ENCODE measurements at regions not wholly inside any gene's neighbourhood (a gene's known extent, or its start where the extent isn't known, plus 50 kb on each side); places are given as distances from the start of the nearest gene placed in this dataset.
"Not testable (repeated sequence)": the region's sequence is repeated elsewhere in the genome, so short reads cannot be mapped to it uniquely, and the experiment has no call there.

GRCh38 chr12:13440844-13441243 lies 244.3 kb downstream of the EMP1 start:
- no peak for DNase-seq (ENCODE audit: low read depth)

GRCh38 chr12:13437541-13437940 lies 241.0 kb downstream of the EMP1 start:
- DNase-seq (ENCODE audit: low read depth), result no peak

GRCh38 chr12:13436696-13437391 lies 240.3 kb downstream of the EMP1 start:
- DNase-seq (ENCODE audit: low read depth), result peak; percentile 45

DNA sequence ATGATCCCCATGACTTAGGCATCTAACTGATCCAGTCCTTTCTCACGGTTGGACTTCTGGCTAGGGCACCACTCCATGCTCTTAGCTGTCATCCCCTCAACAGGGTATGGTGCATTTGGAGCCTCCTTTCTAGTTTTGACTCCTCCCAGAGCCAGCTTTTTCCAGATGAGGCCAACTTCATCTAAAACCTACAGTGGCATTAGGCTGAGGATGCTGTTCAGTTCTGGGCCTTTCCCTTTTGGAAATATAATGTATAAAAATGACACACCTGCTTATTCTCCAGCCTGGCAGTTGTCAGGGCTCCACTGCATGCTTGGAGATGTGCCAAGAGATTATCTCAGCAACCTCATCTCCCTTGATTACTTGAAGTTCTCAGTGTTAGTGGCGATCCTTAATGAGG lies 239.7 kb downstream of the EMP1 start:
- DNase-seq (ENCODE audit: low read depth), result no peak

- peak; percentile 66 for DNase-seq (ENCODE audit: low read depth)
Measured at GRCh38 chr12:13435235-13435933, 238.9 kb downstream of the EMP1 start.

DNA sequence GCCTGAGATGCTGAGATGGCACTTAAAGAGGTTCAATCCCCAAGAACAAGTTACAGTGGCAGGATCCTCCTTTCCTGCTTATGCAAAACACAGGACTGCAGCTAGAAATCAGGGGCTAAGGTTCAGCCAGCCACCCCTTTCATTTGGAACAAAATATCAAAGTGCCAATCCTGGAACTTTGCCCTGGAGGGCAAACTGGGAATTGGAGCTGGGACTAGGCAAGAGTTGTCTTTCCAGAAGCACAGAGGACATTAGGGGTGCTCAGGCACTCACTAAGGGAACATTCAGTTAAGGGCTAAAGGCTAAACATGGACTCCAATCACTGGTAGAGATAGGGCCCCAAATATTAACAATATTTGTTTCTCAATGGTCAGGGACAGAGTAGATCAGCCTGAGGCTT lies 237.2 kb downstream of the EMP1 start:
- DNase-seq (ENCODE audit: low read depth), result no peak

GRCh38 chr12:13431041-13431440 lies 234.5 kb downstream of the EMP1 start:
- no peak for DNase-seq (ENCODE audit: low read depth)

DNA sequence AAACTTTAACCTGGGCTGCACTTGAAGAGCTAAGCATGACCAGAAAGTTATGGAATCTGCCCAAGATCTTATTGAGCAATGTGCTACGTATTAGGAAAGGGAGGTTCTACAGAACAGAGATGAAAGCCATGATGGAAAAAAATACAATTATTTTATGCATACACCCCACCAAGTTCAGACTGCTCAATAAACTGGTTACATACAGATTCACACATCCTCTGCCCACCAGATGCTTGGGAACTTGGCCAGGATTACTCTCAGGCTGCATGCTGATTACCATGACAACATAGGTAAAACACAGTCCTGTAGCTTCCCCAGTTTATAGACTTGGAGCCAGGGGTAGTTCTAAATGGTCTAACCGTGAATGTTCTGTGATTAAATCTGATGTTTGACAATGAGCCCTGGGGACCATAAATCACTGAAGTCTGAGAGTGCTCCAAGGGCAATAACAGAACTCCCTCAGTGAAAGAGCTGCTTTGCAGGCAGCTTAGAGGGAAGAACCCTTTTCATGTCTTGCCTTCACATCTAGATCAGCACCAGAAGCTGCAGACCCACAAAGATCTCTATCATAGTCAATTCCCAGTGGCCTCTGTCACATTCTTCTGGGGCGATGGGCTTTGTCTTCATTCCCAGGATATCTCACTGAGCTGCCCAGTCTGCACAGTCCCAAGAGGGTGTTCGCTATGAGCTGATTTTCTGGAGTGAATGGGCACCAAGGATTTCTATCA lies 232.2 kb downstream of the EMP1 start:
- DNase-seq (ENCODE audit: low read depth), result peak; percentile 26

DNA sequence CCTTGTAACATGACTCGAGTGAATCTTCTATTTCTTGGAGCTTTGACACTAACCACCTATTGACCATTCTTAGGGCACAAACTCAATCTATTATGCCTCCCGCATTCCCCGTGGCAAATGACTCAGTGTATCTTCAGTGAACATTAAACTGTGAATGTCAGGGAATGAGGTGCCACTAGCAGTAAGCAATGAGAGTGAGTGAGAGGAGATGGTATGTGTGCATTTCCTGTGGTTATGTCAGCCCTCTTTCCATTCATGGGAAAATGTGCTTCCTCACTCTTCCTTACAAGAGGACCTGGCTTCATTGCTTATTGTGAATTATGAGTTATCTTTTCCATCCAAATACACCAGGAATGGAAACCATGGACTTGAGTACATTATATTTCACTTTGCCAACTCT lies 229.2 kb downstream of the EMP1 start:
- DNase-seq (ENCODE audit: low read depth), result peak; percentile 96

- no peak for DNase-seq (ENCODE audit: low read depth)
Measured at GRCh38 chr12:13422291-13422690, 225.8 kb downstream of the EMP1 start.

DNA sequence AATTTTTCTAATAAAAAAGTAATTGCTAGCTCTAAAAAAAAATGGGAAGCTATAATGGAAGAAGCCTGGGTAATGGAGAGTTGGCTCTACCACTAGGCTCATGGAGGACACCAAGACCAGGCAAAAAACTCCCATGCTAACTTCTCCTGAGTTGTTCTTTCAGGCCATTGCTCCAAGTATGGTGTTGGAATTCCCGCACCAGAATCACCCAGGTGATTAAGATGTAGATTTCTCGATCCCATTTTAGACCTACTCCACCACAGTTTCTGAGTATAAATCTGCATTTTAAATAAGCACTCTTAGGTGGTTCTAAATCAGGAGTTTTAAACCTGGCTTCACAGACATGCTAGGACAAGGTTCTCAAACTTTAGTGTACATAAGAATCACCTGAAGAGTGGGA lies 221.0 kb downstream of the EMP1 start:
- no peak for DNase-seq (ENCODE audit: low read depth)

GRCh38 chr12:13411287-13411686 lies 214.8 kb downstream of the EMP1 start:
- no peak for DNase-seq (ENCODE audit: low read depth)

- no peak for DNase-seq (ENCODE audit: low read depth)
Measured at GRCh38 chr12:13405961-13406703, 209.6 kb downstream of the EMP1 start.

GRCh38 chr12:13404631-13405473 lies 208.3 kb downstream of the EMP1 start:
- DNase-seq (ENCODE audit: low read depth), result no peak

- DNase-seq (ENCODE audit: low read depth), result no peak
Measured at GRCh38 chr12:13404111-13404628, 207.6 kb downstream of the EMP1 start.

DNA sequence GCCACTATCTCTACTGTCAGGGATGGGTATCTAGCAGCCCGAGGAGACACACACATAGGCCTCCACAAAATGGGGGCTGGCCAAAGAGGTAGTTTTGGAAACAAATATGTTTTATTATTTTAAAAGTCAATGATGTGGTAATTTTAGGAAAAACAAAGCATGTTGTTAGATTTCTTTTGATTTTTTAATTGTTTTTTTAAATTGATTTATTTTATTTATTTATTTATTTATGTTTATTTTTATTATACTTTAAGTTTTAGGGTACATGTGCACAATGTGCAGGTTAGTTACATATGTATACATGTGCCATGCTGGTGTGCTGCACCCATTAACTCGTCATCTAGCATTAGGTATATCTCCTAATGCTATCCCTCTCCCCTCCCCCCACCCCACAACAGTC lies 194.8 kb downstream of the EMP1 start:
- DNase-seq (ENCODE audit: low read depth), result not testable (repeated sequence)

- DNase-seq (ENCODE audit: low read depth), result no peak
Measured at GRCh38 chr12:13390918-13391317, 194.4 kb downstream of the EMP1 start.

GRCh38 chr12:13390381-13390861 lies 193.9 kb downstream of the EMP1 start:
- peak; percentile 98 for DNase-seq (ENCODE audit: low read depth)

DNA sequence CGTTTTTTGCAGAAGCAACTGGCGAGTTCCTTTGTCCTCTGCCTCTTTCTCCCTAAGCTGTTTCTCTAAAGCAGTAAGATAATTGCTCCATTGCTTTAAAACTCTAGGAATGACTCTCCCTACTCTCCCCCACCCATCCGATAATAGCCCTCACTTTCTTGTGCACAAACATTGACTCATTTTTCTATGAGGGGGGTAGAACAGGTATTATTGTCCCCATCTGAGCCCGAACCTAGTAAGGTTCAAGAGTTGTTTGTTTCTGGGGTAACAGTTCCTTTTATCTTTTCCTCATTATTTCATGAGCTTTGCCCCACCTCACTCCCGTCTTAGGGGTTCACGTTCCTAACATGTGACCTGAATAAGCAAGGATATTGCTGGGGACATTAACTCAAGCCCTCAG lies 190.6 kb downstream of the EMP1 start:
- no peak for DNase-seq (ENCODE audit: low read depth)

DNA sequence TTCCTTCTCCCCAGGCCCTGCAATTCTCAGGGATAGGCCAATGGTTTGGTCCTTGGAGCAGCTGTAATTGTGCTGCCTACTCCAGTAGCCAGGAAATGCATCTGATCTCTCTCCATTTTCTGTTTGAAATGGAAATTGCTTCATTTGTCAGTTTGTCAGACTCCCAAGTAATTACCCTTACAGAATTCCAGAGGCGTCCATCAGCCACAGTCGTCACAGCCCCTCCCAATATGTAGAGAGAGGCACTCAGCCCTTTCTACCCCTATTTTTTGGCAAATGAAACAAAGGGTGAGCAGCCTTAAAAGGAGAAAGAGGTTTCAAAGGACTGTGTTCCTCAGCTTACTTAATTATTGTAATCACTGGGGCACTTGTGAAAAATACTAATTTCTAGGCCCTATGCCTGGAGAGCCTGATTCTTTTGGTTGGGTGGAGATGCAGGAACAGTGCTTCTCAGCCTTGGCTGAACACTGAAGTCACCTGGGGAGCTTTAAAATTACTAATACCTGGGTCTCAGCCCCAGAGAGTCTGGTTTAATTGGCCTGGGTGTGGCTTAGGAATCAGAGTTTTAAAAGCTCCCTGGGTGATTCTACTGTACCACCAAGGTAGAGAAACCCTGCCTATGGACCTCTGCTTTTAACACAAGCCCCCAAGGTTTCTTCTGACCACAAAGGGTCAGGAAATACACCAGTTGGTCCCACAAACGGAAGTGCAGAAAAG lies 190.0 kb downstream of the EMP1 start:
- DNase-seq (ENCODE audit: low read depth), result no peak

Data from renal cortical epithelial cell (primary cell).